GM18499 (cell line): ENCODE measurements at regions not wholly inside any gene's neighbourhood (a gene's known extent, or its start where the extent isn't known, plus 50 kb on each side); places are given as distances from the start of the nearest gene placed in this dataset.
"Not testable (repeated sequence)": the region's sequence is repeated elsewhere in the genome, so short reads cannot be mapped to it uniquely, and the experiment has no call there.

Experiments
- ATAC-seq: cut with Tn5 transposase; IDR thresholded peaks from one replicate; pipeline ENCODE4 v1.9.1; 2021; ENCODE audit warnings: moderate number of reproducible peaks; ENCODE audit not compliant: insufficient read depth, unreplicated experiment

GRCh38 chr3:34678575-34678974 is 880.1 kb downstream of the PDCD6IP start:
- ATAC-seq: no peak

DNA sequence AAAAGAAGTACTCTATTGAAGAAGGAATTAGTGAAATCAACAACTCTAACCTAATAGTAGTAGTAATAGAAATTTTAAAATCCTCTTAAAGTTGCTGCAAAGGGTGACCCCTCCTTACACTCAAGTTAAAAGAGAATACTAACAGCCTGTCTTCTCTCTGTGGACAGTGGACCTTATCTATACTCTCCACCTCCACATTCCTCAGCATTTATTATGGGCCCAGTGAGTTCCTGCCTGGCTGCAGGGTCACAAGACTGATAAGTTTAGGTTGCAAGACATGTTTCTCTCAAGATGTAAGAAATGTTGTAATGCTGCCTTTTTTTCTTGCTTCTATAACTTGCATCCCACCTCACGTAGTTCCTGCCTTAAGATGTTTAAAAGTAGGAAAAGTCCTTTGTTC is 880.6 kb downstream of the PDCD6IP start:
- not testable (repeated sequence) for ATAC-seq

GRCh38 chr3:34683851-34684250 is 885.4 kb downstream of the PDCD6IP start:
- no peak for ATAC-seq

- no peak for ATAC-seq
Measured at GRCh38 chr3:34686541-34686940, 888.1 kb downstream of the PDCD6IP start.

- no peak for ATAC-seq
Measured at GRCh38 chr3:34687671-34688070, 889.2 kb downstream of the PDCD6IP start.

DNA sequence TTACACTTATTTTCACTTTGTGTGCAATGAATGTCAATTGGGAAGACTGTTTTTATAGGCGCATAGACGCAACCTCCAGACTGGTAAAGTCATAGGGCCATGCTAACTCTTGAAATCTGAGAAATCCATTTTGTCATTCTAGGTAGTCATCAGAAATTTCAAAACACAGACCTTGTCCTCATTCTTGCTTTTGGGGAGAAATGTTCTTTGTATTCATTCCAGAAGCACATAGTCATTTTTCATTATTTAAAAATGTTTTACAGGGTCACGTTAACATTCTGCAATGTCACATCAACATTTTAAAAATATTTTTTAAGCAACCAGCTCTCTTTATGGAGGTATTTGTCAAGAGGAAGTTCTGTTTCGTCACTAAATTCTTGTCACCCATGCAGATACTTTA is 898.4 kb downstream of the PDCD6IP start:
- ATAC-seq: no peak

- no peak for ATAC-seq
Measured at GRCh38 chr3:34703053-34703452, 904.6 kb downstream of the PDCD6IP start.

GRCh38 chr3:34724916-34725499 is 914.3 kb upstream of the ARPP21 start:
- ATAC-seq: no peak

GRCh38 chr3:34725774-34726173 is 913.6 kb upstream of the ARPP21 start:
- no peak for ATAC-seq

- ATAC-seq: no peak
Measured at GRCh38 chr3:34727700-34728099, 911.6 kb upstream of the ARPP21 start.

DNA sequence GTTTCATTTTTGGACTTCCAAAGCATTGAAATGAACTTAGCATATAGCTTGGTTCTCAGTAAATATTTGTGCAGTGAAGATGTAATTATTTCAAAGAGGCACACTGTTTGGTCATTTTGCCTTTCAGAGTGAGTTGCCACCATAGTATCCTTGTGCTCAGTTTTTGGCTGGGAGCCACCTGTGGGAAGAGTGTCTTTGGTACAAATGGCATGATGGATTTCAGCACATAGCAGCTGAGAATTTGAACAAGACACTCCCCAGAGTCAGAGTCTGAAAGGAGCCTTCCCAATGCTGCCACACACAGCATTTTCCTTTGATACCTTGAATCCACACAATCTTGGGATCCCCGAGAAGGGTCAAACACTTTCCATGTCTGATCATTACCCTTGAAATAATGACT is 897.2 kb upstream of the ARPP21 start:
- ATAC-seq: no peak

DNA sequence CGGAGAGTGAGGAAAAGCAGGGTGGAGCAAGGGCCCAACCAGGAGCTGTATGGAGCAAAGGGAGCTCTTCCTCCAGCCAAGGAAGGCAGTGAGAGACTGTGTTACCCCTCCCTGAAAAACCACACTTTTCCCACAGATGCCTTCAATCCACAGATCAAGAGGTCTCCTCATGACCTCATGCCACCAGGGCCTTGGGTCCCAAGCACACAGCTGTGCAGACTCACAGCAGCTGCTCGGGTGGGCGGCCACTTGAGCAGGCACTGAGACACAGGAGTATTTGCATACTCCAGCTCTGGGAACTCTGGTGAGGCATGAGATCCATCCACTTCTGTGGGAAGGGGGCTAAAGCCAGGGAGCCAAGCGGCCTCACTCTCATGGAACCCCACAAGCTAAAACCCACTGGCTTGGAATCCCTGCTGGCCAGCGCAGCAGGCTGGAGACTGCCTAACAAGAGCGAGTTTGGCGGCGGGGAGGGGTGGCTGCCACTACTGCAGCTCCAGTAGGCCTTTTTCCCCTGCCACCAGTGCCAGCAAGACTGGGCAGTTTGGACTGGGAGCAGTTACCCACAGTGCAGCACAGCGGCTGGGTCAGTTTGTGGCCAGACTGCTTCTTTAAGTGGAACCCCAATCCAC is 880.6 kb upstream of the ARPP21 start:
- ATAC-seq: no peak

DNA sequence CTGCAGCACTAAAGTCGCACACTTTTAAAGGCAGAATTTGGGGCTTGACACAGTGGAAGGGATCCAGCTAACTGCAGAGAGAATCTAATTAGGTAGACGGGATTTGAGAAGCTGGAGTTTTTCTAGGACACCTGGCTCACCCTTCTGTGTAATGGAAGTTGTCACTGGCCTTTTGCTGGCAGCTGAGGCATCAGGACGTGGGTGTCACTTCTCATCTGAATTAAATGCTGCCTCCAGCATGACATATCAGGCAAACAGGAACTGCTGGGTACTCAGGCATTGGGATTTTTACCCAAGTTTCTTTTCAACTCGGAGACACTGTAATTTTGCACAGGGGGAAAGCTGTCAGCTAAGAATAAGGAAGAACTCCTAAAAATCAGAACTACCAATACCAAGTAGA is 861.9 kb upstream of the ARPP21 start:
- no peak for ATAC-seq

DNA sequence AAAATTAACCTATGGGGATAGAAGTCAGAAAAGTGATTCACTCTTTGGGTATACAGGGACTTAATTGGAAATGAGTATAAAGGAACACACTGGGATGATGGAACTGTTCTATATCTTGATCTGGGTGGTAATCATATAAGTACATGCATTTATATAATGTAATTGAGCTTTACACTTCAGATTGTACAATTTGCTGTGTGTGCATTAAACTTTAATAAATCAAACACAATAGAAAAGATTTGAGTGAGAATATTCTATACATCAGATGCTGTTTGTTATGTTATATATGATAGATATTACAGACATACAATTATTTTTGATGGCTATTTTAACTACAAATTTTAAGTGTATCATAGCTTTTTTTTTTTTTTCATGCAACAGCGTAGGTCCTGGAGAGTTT is 860.2 kb upstream of the ARPP21 start:
- no peak for ATAC-seq

DNA sequence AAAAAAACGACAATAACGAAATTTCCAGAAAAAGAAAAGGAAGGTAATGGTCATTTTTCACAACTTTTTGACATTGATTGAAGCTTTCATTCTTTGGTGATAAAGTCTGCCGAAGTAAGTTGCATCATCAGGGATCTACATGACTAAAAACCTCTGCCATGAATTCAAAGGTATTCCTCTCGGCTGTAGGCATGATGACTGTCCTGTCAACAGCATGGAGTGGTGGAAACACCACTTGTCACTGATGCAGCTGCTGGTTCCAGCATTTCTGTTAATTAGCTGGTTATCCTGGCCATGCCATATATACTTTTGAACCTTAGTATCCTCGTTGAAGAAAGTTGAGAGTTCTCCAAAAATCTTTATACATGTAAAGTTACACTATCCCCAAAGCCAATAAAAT is 859.0 kb upstream of the ARPP21 start:
- no peak for ATAC-seq

DNA sequence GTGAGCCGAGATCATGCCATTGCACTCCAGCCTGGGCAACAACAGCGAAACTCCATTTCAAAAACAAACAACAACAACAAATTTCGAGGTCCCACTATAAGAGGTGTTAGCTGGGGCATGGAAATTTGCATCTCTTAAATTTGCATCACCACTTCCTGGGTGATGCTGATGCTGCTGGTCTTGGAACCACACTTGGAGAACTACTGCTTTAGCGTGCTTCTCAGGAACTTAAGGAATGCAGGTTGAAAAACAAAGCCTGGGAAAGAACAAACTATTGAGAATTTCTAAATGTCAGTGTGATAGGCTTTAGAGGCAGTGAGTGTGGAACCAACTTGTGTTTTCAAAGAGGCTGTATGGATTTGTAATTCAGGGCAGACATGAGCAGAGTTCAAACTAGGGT is 858.4 kb upstream of the ARPP21 start:
- no peak for ATAC-seq

GRCh38 chr3:34782871-34783270 is 856.5 kb upstream of the ARPP21 start:
- ATAC-seq: no peak

- no peak for ATAC-seq
Measured at GRCh38 chr3:34783876-34784275, 855.4 kb upstream of the ARPP21 start.

- no peak for ATAC-seq
Measured at GRCh38 chr3:34793057-34793456, 846.3 kb upstream of the ARPP21 start.

GRCh38 chr3:34807611-34808010 is 831.7 kb upstream of the ARPP21 start:
- no peak for ATAC-seq

GRCh38 chr3:34808287-34808686 is 831.0 kb upstream of the ARPP21 start:
- no peak for ATAC-seq

GRCh38 chr3:34828847-34829246 is 810.5 kb upstream of the ARPP21 start:
- no peak for ATAC-seq
